ENCODE measurements at regions not wholly inside any gene's neighbourhood (a gene's known extent, or its start where the extent isn't known, plus 50 kb on each side); places are given as distances from the start of the nearest gene placed in this dataset.
"Not testable (repeated sequence)": the region's sequence is repeated elsewhere in the genome, so short reads cannot be mapped to it uniquely, and the experiment has no call there.

DNA sequence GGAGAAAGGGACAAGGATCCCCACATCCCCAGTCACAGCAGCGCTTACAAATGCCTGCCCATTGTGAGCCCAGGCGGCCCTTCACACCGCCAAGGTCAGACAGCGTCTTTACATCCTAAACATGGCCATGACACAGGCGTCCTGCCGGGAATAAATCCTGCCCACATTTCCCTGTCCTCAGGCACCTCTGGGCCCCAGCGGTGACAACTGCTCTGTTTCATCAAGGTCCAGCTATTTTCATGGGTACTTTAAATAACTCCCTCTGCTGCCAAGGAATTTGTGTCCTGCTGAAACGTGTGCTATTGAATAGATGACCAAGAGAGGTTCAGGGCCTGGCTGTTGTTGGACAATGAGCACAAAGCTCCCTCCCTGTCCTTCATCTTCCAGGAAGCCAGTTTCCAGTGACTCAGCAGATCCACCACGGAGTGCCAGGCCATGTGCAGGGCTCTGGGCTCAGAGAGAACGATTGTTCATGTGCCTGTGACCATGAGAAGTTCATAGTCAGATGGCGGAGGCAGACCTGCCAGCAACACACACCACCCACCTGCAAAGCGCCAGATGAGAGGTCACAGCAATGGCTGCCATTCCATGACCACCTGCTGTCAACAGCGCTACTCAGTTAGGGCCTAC lies 195.8 kb downstream of the MATN1 start:
- no peak for DNase-seq (ENCODE audit: low spot score)

GRCh38 chr1:30526652-30527345 lies 196.6 kb downstream of the MATN1 start:
- DNase-seq (ENCODE audit: low spot score), result no peak

DNA sequence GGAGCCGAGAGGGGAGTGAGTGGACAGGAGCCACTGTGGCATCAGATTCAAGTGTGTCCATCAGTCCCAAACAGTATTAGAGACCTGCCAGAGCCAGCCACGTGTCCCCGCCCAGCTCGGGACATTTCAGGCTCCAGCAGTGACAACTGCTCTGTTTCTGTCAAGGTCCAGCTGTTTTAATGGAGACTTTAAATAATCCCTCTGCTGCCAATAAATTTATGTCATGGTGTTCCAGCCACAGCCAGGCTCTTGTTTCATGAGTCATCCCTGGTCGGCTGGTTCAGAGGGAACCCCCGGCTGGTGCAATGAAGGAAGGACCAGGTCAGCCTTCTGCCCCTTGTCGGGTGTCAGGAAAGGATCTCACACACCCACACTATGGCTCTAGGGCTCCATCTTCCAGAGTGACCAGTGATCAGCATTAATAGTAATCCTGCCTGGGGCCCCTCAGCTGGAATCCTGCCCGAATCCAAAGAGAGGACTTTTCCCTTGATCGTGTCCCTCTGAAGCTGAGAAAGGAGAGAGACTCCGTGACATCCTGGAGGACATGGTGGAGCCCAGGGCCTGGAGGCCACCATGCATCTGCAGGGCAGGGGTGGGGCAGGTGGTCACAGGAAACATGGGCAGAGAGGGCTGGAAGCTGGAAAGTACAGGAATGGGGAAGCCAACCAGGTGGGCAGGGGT lies 197.3 kb downstream of the MATN1 start:
- DNase-seq (ENCODE audit: low spot score), result no peak

GRCh38 chr1:30525631-30525970 lies 197.8 kb downstream of the MATN1 start:
- no peak for DNase-seq (ENCODE audit: low spot score)

GRCh38 chr1:30524840-30525617 lies 198.4 kb downstream of the MATN1 start:
- no peak for DNase-seq (ENCODE audit: low spot score)

DNA sequence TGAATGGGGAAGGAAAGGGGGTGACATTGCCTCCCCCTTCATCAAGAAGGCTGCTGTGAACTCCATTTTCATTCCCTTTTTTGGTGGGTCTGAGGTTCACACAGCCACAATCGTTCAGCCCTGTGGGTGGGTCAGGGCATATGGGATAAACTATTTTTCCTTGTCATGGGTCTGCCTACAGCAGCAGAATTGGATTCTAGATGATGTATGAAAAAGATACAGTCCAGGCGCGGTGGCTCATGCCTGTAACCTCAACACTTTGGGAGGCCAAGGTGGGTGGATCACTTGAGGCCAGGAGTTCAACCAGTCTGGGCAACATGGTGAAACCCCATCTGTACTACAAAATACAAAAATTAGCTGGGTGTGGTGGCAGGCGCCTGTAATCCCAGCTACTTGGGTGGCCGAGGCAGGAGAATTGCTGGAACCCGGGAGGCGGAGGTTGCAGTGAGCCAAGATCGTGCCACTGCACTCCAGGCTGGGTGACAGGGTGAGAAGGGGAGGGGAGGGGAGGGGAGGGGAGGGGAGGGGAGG lies 199.3 kb downstream of the MATN1 start:
- DNase-seq (ENCODE audit: low spot score), result not testable (repeated sequence)

DNA sequence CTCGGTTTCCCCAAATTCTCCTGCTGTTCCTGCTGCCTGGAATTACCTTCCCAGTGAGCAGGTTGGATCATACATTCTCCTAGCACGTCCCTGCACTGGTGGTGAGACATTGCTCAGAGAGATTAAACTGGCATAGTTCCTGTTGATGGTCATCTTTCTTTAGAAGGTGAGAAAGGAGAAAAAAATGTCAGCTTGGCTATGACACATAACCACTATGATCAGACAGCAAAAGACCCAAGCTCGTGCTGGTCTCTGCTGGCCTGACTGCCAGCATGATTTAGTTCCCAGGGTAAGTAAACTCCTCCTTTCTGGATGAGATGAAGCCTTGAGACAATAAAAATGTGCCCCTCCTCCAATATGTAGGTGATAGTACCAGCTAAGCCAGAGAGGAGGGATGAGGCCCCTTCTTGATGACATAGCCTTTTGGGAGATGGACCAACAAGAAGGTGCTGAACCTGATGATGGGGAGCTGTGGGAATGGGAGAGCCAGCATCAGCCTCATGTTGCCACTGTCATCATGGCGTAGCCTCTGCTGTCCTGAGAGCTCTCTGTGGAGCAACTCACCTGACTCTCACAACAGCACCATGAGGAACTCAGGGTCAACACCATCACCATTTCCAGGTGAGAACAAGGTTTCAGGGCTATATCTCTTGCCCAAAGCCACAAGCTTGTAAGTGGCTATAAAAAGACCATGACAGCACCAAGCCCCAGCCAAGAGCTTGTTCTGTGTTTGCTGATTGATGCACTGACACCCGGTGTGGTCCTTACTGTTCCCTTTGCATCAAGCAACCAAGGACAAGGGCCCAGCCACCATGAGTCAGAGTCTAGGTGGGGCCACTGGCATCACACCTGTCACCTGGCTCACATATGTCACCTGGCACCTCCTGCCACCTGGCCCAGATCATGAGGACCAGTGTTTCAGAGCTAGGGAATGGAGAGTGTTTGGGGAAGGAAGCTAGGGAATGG lies 200.0 kb downstream of the MATN1 start:
- DNase-seq (ENCODE audit: low spot score), result no peak

DNA sequence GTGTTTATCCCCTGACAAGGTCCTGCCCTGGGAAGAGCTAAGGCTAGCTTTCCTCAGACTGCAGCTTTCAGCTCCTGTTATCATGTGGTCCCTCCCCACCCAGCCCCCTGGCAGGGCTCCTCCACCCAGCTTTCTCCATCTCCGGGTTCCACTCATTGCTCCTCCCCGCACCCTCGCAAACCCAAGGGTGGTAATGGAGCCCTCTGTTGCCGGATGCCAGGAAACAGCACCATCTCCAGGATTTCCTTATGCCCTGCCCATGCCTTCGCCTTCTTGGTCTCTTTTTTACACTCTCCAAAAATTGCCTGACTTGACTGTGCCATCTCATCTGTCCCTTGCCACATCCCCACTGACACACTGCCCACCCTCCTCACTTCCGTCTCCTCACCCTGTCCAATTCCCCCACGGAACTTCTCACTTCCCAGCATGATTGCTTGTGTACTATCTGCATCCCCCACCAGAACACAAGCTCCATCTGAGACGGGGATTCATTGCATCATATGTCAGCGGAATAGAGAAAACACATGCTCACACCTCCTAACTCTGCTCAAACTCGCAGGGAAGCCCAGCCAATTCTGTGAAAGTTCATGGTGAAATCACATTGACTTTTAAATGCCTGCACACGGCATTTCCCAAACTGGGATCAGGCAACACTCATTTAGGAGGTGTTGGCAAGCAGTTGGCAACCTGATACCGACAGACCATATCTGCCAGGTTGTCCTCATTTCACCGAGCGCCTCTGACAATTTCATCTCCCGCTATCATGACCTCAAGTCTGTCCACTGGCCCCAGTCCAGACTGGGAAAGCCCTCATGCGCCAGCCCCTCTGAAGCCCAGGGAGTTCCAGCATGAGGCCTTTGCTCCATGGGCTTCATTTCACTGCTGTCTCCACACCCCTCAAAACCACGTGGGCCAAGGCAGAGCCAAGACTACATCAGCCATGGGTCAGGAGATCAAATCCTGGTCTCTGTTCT lies 201.1 kb downstream of the MATN1 start:
- no peak for DNase-seq (ENCODE audit: low spot score)

- no peak for DNase-seq (ENCODE audit: low spot score)
Observed at GRCh38 chr1:30521261-30521865, 202.0 kb downstream of the MATN1 start.

DNA sequence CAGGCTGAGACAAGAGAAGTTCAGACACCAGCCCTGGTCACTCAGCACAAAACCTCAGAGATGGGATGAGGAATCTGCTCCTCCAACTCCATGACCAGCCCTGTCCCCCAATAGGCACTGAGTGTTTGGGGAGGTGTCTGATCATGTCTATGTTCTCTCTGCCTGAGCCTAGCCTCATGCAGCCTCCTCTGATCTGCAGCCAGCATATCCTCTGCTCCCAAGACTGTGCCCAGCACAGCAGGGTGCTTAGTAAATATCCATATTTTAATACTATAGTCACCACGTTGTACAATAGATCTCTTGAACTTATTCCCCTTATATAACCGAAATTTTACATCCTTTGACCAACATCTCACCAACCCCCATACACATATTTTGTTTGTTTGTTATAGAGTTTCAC lies 202.9 kb downstream of the MATN1 start:
- DNase-seq (ENCODE audit: low spot score), result no peak

DNA sequence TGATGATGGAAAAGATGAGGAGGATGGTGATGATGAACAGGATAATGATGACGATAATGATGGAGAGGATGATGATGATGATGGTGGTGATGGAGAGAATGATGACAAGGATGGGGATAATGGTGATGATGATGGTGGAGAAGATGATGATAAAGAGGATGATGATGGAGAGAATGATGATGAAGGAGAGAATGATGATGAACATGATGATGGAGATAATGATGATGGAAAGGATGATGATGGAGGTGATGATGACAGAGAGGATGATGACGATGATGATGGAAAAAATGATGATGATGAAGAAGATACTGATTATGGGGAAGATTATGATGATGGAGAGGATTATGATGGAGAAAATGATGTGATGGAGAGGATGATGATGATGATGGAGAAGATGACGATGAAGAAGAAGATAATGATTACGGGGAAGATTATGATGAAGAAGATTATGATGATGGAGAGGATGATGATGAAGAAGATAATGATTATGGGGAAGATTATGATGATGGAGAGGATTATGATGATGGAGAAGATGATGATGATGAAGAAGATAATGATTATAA lies 204.1 kb downstream of the MATN1 start:
- no peak for DNase-seq (ENCODE audit: low spot score)

DNA sequence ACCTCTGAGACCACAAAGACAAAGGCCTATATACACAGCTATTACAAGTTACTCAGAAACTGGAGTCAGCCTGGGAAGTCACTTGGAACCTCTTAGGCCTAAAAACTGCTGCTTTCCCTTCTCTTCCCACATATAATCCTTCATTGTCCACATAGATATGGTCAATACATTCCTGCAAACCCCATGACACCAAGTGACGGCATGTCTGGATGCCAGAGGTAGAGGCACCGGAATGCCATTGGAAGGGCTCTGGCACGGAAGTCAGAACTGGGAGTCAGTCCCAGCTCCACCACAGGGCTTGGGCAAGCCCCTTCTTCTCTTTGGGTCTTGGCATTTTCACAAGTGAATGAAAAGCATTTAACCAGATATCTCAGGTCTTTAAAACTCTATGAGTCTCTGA lies 204.7 kb downstream of the MATN1 start:
- no peak for DNase-seq (ENCODE audit: low spot score)

GRCh38 chr1:30518186-30518585 lies 205.2 kb downstream of the MATN1 start:
- no peak for DNase-seq (ENCODE audit: low spot score)

GRCh38 chr1:30517666-30518065 lies 205.7 kb downstream of the MATN1 start:
- DNase-seq (ENCODE audit: low spot score), result not testable (repeated sequence)

GRCh38 chr1:30517241-30517640 lies 206.1 kb downstream of the MATN1 start:
- DNase-seq (ENCODE audit: low spot score), result not testable (repeated sequence)

DNA sequence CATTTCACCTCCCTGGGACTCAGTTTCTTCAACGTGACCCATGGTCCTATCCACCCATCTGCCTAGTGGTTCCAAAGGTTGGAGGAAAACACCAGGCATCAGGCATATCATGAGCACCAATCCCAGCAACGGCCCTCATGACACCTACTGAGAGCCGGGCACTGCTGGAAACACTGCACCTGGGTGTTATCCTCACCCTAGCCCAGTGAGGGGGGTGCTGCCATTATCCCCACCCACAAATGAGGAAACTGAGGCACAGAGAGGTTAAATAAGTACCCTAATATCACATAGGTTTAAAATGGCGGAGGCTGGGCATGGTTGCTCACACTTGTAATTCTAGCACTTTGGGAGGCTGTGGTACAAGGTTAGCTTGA lies 206.9 kb downstream of the MATN1 start:
- no peak for DNase-seq (ENCODE audit: low spot score)

DNA sequence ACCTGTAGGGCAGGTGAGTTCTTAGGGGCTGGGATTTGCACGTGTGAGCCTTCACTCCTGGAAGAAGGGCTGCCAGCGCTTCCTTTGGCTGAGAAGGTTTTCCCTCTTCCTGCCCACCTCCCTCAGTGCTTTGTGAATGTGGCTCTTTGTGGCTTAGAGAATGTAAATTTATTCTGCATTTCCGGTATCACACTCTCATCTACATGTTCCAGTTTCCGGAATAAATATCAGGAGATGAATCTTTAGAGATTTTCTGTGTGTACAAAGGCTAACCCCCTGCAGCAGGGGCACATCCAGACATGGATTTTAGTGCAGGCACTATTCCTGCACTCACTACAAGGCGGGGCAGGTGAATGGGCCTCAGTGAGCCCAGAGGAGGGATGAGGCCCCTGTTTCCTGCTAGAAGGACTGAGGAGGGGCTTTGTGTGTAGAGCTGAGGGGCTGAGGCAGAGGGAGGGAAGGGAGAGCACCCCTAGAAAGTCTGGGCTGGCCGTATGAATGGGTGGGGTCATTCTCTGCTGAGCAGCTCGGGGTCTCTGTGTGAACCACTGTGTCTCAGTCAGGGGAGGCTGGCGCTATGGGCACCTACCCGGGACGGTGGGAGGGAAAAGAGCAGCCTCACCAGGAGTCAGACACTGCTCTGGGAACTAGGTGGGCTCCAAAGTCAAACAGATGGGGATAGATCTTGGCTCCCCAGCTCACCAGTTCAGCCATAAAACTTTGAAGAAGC lies 207.5 kb downstream of the MATN1 start:
- DNase-seq (ENCODE audit: low spot score), result no peak

DNA sequence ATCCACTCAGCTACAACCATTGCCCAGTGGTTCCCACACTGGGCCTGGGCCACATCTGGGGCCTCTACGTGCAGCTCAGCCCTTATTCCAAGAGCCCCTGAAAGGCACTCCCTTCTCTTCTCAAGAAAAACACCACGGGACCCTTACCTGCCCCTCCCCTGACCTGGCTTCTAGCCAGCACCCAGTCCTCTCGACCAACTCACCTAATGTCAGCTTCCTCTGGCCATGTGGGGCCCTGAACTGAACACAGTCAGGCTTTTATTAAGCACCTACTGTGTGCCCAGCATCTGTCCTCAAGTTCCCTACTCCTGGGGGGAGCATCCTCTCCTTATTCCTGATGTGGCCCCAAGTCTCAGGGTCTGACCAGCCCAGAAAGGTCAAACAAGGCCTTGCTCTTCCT lies 208.4 kb downstream of the MATN1 start:
- DNase-seq (ENCODE audit: low spot score), result no peak
